ENCODE measurements at regions not wholly inside any gene's neighbourhood (a gene's known extent, or its start where the extent isn't known, plus 50 kb on each side); places are given as distances from the start of the nearest gene placed in this dataset.

DNA sequence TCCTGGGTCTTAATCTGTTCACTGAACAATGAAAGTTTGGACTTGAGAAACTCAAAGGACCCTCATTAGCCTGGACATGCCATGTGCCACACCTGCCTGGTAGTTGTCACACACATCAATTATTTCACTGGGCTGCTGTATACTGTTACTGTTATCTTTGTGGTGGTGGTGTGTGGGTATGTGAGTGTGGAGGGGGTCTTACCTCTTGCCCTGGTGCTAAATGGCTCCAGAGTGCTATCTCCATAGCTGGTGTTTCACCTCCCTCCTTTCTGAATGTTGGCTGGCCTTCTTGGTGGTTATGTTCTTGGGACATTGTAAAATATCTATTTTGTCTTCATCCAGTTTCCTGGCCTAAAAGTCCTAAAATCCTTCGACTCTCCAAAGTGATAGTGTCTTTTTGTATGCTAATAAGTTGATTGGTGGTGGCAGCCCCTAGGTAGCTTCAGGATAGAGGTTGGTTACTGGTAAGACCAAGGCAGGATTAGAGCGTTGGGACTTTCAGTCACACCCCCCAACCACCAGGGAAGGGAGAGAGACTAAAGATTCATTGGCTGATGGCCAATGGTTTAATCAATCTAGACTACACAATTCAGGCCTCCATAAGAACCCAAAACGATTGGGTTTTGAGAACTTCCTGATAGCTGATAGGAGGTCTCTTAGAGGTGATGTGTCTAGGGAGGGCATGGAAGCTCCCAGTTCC lies 328.1 kb downstream of the MYCN start:
- DNase-seq: no peak

DNA sequence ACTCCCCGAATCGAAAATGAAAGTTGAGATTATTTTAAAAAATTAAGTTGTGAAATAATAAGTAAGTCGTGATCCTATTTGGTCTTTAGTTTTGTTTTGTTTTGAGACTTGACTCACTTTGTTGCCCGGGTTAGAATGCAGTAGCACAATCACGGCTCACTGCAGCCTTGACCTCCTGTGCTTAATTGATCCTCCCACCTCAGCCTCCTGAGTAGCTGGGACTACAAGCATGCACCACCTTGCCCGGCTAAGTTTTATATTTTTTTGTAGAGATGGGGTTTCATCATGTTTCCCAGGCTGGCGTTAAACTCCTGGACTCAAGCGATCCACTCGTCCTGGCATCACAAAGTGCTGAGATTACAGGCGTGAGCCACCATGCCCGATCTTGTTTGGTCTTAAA lies 326.2 kb downstream of the MYCN start:
- no peak for DNase-seq

DNA sequence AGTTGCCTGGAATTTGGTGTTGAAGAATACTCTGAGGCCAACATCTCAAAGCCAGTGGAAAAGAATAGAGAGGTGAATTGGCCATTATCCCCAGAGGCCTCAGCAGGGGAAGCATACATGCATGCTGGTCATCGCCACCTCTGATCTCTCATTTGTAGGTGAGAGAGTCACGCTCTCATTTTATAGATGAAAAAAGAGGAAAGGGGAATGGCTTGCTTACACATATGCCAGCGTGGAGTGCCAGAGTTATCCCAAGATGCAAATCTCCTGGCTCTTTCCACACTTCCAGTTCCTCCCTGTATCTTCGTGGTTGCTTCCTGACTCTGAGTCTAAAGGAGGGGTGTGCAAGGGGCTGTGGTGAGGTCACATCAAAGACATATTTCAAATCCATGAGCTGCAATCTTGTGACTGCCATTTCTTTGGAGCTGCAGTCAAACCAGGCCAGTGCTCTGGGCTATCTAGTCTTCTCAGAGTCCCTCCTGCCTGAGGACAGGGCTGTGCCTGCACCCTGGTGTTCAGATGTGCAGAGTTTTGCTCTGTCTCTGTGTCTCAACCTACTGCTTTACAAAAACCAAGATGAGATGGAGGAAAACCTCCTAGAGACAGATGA lies 324.7 kb downstream of the MYCN start:
- no peak for DNase-seq

DNA sequence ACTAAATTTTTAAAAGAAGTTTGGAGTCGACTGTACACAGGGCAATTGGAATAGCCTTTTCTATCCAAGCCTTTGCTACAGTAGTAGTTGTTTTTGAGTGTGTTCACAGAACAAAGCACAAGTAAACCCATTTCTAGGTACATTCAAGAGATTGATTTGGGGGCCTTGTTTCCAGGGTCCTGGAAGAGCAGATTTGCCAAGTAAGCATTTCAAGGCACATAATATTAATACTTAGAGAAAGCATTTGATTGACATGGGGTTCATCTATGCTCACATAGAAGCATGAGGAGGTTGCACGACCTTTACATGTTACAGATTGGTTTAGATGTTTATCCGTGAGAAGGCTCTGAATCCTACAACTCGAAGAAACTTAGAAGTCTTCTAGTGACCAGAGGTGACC lies 324.1 kb downstream of the MYCN start:
- DNase-seq: no peak

DNA sequence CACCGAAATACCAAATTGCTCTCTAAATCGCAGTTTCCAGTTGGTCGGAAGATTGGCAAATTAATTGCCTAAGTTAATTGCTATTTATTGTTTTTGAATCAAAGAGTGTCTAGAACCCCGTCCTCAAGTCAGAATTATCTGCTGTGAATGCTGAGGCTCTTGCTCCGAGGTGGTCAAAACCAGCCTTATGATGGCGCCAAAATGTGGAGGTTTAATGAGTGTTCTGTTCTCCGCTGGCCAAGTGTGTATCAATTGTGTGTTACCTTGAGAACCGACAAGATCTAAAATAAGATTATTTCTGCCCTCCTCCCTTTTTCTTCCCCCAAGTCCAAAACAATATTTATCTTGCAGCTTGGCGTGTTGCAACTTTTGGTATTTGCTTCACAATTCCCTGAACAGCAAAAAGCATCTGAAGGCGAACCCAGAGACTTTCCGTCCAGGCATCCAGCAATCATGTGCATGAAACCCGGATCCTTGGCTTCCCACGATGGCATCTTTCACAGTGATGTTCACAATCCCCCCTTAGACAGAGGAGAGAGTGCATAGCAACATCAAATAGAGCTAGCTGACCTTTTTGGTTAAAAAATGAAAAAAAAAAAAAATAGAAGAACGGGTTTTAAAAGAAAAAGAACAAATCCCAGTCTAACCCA lies 323.0 kb downstream of the MYCN start:
- no peak for DNase-seq

DNA sequence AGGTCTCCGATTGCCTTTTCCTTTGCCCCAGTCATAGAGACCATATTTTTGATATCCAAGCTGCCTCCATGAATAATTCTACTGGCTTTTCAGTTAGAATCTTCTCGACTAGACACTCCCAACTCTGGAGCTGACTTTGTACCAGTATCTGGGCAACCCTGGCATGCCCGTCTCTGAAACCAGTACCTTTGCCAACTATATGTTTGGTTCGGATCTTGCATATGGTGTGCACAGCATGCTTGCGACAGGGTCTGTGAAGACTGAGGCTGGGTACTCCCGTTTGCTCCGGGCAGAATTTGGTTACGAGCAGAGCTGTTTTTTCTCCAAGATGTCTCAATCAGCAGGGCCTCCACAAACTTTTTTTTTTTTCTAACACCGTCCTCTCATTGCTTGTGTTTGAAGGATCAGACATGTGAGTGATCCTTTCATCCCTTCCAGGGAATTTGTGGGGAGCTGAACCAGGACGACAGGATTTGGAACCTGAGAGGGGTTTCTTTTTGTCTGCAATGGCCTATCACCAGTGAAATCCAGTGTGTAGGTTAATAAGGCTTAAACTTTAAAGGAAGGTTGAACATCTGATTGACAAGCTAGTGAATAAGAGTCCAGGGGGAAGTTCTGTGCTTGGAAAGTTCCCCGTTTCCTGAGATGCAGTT lies 322.3 kb downstream of the MYCN start:
- DNase-seq: no peak

DNA sequence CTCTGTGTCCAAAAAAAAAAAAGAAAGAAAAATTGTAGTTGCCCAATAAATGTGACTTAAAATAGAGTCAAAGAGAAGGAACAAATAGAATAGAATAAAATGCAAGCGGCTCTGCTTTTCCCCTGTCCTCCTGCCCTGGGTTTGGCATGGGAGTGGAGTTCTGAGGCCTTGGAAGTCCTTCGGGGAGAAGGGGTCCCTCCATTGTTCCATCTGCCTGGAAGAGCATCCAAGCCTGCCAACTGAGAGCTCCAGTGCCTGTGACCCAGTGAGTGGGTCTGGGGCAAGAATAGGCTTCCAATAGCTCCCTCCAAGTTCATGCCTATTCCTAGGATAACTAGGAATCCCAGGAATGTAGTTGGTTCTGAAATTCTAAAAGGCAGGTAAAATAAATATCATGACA lies 321.4 kb downstream of the MYCN start:
- DNase-seq: no peak

DNA sequence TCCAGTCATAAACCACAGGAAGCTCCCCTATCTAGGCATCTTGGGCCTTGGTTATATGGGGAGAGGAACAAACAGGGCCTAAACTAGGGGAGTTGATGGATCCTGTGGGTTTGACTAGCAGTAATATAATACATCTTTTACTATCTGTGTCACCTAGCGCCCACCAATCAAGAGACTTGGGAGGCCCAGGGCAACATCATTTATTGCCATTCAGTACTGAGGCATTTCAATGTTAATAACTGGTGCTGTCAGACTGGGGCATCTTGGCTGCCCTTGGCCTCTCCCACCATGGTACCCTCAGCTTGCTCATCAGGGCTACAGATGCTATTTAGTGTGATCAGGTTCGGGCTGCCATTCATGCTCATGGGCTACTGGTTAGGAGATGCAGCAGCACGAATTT lies 320.7 kb downstream of the MYCN start:
- DNase-seq: no peak

DNA sequence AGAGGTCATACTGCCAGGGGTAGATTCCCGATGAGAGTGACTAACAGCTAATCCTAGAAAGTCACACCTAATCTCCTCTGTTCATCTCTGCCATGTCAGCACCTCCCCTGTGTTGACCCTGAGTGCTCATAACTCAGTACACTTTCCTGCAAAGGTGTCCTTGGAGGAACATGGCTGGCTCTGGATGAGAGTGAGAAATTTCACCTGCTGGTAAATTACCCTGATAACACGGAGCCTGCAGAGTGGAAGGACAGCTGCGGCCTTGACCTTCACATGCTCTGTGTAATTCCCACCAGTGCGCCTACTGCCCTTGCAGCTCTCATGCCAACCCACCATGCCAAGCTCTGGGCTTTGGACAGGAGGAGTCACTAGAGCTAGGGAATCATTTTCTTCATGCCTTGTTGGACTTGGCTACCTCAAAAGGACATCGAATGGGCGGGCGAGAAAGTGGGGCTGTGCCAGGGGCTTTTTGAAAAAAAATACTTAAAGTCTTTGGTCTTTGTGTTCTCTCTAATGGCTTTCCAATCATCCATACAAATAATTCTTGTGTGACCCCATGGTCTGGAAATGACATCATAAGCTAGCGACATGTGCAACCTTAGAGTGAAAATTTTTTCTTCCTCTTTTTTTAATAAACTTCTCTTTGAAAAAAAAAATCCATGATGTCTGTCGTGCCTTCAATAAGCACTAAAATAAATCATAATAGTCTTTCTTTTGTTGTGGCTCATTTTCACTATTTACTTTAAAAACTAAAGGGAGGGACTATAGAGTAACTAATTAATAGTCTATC lies 319.9 kb downstream of the MYCN start:
- DNase-seq: no peak

DNA sequence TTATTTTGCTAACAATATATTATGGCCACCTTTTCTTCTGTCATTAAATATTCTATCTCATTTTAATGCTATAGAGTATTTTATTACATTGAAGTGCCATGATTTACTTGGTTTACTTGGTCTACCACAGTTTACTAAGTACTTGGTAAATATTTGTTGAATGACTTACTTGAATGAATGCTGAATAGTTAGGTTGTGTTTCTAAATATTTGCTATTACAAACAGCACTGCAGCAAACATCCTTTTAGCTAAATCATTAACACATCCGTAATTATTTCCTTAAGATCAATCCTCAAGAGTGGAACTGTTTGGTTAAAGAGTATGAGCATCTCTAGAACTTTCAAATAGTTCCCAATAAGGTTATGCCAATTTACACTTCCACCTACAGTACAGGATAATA lies 318.7 kb downstream of the MYCN start:
- no peak for DNase-seq

DNA sequence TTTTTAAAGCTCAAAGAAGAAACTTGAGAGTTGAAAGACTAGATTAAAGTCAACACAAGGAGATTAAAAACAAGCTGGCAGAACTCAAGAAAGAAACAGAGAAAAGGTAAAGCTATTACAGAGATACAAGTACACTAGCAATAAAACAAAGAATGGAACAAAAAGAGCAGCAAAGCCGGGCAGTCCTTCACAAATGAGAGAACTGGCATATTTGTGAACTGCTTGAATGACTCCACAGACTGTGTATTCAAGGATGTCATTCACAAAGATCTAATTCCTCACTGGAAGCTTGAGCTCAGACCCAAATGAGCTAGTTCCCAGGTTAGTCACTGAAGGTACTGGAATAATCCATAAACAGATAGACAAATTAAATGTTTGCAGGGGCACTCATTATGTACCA lies 318.0 kb downstream of the MYCN start:
- DNase-seq: no peak

DNA sequence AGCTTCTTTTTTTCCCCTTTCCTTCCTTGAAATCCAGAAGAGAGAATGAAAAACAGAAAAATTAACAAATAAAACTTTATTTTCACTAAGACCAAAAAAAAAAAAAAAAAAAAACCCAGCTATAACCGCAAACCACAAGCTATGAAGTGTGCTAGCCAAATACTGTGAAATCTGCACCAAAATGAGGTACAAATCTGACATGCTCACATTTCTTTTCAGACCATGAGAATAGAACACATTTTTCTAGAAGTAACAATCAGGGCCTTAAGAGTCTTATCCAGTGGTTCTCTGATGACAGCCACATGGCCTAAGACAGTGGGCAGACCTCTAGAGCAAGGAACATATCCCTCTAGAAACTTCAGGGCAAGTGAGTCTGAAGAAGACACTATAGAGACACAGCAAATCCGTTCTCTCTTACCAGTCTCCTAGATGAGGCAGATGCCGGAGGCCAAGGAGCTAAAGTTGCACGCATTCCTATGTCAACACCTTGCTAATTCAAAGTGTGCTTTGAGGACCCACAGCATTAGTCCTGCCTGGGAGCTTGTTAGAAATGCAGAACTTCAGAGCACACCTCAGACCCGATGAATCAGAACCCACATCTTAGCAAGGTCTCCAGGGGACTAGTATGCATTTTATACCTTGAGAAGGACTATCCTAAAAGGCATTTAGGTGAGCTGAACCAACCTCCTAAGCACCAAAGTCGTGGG lies 317.1 kb downstream of the MYCN start:
- no peak for DNase-seq

DNA sequence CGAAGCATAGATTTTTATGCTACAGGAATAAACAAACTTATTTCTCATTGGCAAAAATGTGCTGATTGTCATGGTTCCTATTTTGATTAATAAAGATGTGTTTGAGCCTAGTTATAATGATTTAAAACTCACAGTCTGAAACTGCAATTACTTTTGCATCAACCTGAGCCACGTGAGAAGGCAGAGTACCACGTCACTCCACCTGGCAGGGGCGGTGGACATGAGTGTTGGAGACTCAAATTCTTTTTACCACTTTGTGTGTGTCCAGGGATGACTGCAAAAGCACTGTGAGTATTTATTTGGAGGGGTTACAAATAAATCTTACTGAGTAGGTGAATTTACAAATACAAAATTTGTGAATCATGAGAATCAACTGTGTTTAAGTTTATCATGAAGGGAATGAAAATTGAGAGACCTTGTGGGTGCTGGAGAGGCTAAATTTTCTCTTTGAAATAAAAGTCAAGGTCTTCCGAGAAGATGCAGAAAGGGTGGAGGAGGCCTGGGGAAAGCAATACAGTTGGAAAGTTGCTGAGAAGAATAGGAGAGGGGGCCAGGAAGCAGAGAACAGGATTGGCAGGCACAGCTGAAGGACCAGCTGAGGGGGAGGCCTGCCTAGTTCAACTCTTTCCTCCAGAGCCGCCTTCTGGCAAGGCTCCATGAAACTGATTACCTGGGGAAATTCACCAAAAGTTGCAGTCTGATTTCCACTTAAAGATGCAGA lies 316.4 kb downstream of the MYCN start:
- no peak for DNase-seq

DNA sequence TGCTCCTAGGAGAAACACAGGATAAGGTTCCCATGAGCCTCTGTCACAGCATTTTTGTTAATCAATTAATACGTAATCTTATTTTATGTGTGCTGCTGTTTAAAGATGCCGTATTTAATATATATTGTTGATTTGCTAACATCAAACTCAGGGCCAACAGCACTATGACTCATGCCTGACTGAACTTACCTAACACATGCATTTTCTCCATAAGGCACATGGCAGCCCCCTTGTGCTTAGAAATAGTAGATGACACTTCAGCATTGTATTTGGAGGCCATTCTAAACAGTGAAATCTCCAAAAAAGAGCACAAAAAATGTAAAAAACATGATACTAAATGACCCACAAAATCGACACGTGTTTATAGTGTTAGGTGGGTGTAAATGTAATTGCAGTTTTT lies 314.8 kb downstream of the MYCN start:
- DNase-seq: no peak

DNA sequence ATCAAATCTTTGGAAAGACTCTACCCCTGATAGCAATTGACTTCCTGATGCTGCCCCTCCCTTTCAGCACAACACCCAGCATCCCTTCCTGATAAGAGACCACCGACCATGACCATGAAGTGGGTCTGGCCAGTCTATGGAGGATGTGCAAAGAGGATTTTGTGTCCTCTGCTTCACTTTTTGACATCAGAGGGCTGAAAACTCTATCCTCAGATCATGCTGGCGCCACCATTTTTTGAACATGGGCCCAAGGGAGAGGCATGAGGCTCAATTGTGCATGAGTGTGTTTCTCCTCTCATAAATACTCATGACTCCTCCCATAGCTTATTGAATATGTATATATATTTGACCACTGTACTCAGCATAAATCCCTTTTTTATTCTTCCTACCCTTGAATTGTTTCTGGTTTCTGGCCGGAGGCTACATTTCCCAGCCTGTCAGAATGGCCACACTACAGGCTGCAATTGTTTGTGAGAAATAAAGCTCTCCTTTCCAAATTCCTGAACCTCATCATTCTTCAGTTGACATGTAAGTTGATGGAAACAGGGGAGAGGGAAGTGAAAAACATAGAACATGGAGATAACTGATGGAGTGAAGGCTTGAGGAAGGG lies 314.1 kb downstream of the MYCN start:
- DNase-seq: no peak

DNA sequence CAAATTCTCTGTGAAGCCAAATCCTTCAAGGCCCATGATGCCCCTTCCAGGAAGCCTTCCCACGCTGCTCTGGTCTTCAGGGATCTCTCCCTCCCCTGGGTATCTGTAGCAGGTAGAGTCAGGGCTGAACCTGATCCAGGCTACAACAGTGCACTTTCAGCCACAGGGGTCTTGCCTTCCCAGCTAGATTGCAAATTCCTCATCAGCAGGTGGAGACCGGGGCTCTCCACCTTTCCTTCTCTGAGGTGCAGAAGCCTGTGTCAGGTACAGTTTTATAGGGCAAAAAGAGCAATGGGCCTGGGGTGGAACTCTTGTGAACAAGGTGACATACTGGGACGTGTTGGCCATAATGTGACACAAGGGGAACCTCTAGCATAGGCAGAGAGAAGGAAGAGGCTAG lies 312.9 kb downstream of the MYCN start:
- no peak for DNase-seq

DNA sequence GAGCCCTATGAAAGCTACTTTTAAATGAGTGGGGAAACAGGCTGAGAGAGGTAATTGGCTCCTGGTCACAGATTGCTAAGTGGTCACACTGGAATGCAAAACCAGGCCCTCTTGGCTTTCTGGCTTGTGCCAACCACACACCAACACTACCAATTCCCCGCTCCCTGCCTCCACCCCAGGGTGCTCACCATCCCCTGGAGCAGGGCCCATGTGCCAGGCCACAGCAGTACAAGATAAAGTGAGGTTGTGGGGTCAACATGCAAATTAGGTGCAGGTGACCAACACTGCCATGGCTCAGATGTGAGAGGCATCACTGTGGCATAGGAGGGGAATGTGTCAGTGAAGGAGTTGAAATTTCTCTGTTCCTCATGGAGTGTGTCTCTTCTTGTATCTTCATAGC lies 312.5 kb downstream of the MYCN start:
- no peak for DNase-seq

DNA sequence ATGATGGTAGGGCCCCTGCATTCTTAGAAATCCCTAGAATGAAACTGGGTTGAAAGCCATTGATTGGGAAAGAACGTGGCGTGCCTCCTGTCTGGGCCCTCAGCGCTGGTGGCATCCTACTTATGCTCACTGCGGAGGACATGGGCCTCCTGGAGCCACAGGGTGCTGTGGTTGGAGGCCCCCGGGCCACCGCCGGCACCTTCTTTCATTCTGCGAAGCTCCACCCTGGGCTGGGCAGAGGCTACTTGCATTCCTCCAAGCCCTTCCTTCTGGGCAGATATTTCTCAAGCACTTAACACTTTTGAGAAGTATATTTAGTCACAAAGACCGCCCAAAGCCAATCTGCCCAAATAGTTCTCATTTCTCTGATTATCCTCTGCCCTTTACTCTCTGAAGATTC lies 311.9 kb downstream of the MYCN start:
- DNase-seq: no peak

DNA sequence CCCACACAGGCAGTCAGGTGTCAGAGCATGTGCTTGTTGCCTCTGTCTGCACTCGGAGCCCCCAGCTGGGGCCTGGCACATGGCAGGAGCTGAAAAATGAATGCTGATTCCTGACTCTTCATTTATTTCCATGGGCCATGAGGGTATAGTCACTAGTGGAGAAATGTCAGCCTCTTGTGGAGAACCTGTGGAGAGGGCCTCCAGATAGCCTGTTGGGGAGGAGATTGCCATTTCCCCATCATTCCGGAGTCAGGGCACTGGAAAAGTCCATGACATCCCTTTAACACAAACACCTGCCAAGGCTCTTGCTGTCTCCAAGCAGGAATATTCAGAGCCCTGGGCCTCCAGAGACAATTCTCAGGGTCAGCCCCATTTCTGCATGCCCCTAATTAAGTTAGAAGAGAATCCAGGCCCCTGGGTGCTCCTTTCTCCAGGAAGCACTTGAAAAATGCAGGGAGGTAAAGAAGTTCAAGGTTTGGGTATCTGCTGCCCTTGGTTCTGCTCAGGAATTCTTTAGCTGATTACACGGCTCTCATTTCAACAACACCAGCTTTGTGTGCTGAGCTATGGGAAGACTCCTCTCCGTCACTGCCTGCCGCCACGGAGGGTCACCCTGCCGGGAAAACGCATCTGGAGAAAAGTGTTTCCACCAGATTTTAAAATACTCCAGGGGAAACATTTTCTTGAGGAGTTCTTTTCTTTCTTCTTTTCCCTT lies 311.3 kb downstream of the MYCN start:
- DNase-seq: no peak

DNA sequence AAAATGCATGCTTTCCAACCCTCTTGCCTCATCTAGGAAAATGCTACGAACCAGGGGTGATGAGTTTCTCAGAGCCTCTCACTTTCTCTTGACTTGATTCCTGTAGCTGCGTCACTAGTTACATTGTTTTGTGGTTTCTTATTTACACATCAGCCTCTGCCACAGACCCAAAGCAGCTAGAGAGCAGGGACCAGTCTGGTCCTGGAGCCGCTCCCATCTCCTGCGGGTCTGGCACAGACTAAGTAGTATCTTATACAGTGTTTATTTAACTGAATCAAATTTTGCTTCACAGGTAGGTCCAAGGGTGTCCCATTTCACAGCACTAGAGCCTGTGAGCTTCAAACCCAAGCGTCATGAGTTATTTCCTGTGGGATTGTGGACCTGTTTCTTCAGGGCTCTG lies 310.5 kb downstream of the MYCN start:
- no peak for DNase-seq

DNA sequence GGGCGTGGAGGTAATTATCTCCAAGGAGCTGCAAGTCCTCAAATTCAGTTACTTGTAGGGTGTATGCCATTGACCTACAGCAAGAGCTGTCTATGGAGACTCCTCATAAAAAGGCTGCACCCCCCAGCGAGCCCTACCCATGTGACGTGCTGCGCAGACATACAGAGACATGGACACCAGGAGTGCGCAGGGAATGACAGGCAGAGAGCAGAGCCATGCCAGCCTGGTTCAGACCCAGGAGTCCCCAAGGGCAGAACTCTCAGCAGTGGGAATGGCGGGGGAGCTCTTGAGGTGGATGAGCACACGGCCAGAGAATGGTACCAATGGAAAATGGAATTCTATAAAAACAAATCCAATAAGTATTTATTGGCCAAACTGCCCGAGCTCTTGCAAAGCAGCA lies 310.1 kb downstream of the MYCN start:
- no peak for DNase-seq

All from activated CD4-positive, alpha-beta T cell treated with anti-CD3 and anti-CD28 coated beads, Interleukin-2, amount 50 U/mL, for 48 hours (primary cell).